Fibroblast of skin of right quadriceps (primary cell): ENCODE measurements at regions not wholly inside any gene's neighbourhood (a gene's known extent, or its start where the extent isn't known, plus 50 kb on each side); places are given as distances from the start of the nearest gene placed in this dataset.

ENCODE experiments used
- DNase-seq: peaks from one replicate; pipeline ENCODE4 v3.0.0-alpha.2; 2013

GRCh38 chr4:13248621-13249298, 235.4 kb downstream of the RAB28 start:
- no peak for DNase-seq

- DNase-seq, result no peak
Observed at GRCh38 chr4:13246107-13246506, 238.0 kb downstream of the RAB28 start.

GRCh38 chr4:13244444-13244843, 239.7 kb downstream of the RAB28 start:
- no peak for DNase-seq

- no peak for DNase-seq
Observed at GRCh38 chr4:13243152-13243551, 241.0 kb downstream of the RAB28 start.

- no peak for DNase-seq
Observed at GRCh38 chr4:13240066-13240465, 244.1 kb downstream of the RAB28 start.

- DNase-seq, result no peak
Observed at GRCh38 chr4:13238936-13239335, 245.2 kb downstream of the RAB28 start.

- no peak for DNase-seq
Observed at GRCh38 chr4:13236485-13236884, 247.7 kb downstream of the RAB28 start.

GRCh38 chr4:13233755-13234154, 250.4 kb downstream of the RAB28 start:
- no peak for DNase-seq

- no peak for DNase-seq
Observed at GRCh38 chr4:13219971-13220370, 264.2 kb downstream of the RAB28 start.

GRCh38 chr4:13218326-13218958, 265.7 kb downstream of the RAB28 start:
- DNase-seq, result no peak

GRCh38 chr4:13215560-13215959, 268.6 kb downstream of the RAB28 start:
- DNase-seq, result no peak

- DNase-seq, result no peak
Observed at GRCh38 chr4:13212936-13213335, 271.2 kb downstream of the RAB28 start.

- DNase-seq, result no peak
Observed at GRCh38 chr4:13209600-13209999, 274.5 kb downstream of the RAB28 start.

GRCh38 chr4:13208558-13209193, 275.5 kb downstream of the RAB28 start:
- DNase-seq, result no peak

- no peak for DNase-seq
Observed at GRCh38 chr4:13207226-13207625, 276.9 kb downstream of the RAB28 start.

- no peak for DNase-seq
Observed at GRCh38 chr4:13203101-13203500, 281.0 kb downstream of the RAB28 start.

GRCh38 chr4:13202701-13203100, 281.4 kb downstream of the RAB28 start:
- DNase-seq, result no peak

- DNase-seq, result no peak
Observed at GRCh38 chr4:13201241-13201640, 282.9 kb downstream of the RAB28 start.

GRCh38 chr4:13196721-13197120, 287.4 kb downstream of the RAB28 start:
- DNase-seq, result no peak

- DNase-seq, result no peak
Observed at GRCh38 chr4:13193662-13194061, 290.5 kb downstream of the RAB28 start.

GRCh38 chr4:13190093-13190721, 293.9 kb downstream of the RAB28 start:
- no peak for DNase-seq

GRCh38 chr4:13184199-13184598, 299.9 kb downstream of the RAB28 start:
- no peak for DNase-seq

- no peak for DNase-seq
Observed at GRCh38 chr4:13182133-13182532, 302.0 kb downstream of the RAB28 start.

- DNase-seq, result no peak
Observed at GRCh38 chr4:13181681-13182080, 302.5 kb downstream of the RAB28 start.
